Type B pancreatic cell (in vitro differentiated cells): ENCODE measurements at regions not wholly inside any gene's neighbourhood (a gene's known extent, or its start where the extent isn't known, plus 50 kb on each side); places are given as distances from the start of the nearest gene placed in this dataset.

Source experiments
- DNase-seq: peaks from one replicate; pipeline ENCODE4 v3.0.0; 2021; ENCODE audit warnings: mixed read lengths; ENCODE audit not compliant: unreplicated experiment; ENCODE audit errors: extremely low spot score
- H3K27ac Mint-ChIP-seq: 2 replicates; pipeline ENCODE4 v1.8.0; 2021; ENCODE audit warnings: mild to moderate bottlenecking, mixed read lengths
- H3K27me3 Mint-ChIP-seq: 2 replicates; pipeline ENCODE4 v1.8.0; 2021; ENCODE audit warnings: mixed read lengths
- H3K36me3 Mint-ChIP-seq: 2 replicates; pipeline ENCODE4 v1.8.0; 2021; ENCODE audit warnings: mixed read lengths
- H3K4me1 Mint-ChIP-seq: one replicate; pipeline ENCODE4 v1.8.0; 2021; ENCODE audit warnings: mixed read lengths; ENCODE audit not compliant: unreplicated experiment
- H3K4me3 Mint-ChIP-seq: 2 replicates; pipeline ENCODE4 v1.8.0; 2021; ENCODE audit warnings: mild to moderate bottlenecking, mixed read lengths
- H3K9me3 Mint-ChIP-seq: 2 replicates; pipeline ENCODE4 v1.8.0; 2021; ENCODE audit warnings: mixed read lengths
- TF ChIP-seq, protein P1 (sequence below): fragments of 200-600 bp; sonication (generic); conservative IDR thresholded peaks from 2 replicates; pipeline ENCODE4 v1.5.0; 2021; ENCODE audit warnings: antibody characterized with exemption, mild to moderate bottlenecking

- Mint-ChIP-seq H3K27ac (peak overlapping the region; percentile 10), H3K4me3 (no peak overlapping the region), H3K27me3 (no peaks in the 10 kb centered on the region), H3K36me3 (no peaks in the 10 kb centered on the region), H3K4me1 (no peaks in the 10 kb centered on the region), H3K9me3 (peaks cover 7% of the 10 kb centered on the region)
- no peak for DNase-seq
- TF ChIP-seq, protein P1, sequence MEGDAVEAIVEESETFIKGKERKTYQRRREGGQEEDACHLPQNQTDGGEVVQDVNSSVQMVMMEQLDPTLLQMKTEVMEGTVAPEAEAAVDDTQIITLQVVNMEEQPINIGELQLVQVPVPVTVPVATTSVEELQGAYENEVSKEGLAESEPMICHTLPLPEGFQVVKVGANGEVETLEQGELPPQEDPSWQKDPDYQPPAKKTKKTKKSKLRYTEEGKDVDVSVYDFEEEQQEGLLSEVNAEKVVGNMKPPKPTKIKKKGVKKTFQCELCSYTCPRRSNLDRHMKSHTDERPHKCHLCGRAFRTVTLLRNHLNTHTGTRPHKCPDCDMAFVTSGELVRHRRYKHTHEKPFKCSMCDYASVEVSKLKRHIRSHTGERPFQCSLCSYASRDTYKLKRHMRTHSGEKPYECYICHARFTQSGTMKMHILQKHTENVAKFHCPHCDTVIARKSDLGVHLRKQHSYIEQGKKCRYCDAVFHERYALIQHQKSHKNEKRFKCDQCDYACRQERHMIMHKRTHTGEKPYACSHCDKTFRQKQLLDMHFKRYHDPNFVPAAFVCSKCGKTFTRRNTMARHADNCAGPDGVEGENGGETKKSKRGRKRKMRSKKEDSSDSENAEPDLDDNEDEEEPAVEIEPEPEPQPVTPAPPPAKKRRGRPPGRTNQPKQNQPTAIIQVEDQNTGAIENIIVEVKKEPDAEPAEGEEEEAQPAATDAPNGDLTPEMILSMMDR = no peak
These were observed 636.5 kb upstream of the PTCHD4 start for GRCh38 chr6:48747471-48747870.

GRCh38 chr6:48747040-48747439 lies 636.0 kb upstream of the PTCHD4 start:
- Mint-ChIP-seq H3K9me3 (peaks cover 7% of the 10 kb centered on the region), H3K36me3 (no peaks in the 10 kb centered on the region), H3K4me1 (no peaks in the 10 kb centered on the region), H3K27me3 (no peaks in the 10 kb centered on the region), H3K4me3 (no peak overlapping the region), H3K27ac (peak overlapping the region; percentile 10)
- TF ChIP-seq, protein P1 = no peak
- DNase-seq = no peak

DNA sequence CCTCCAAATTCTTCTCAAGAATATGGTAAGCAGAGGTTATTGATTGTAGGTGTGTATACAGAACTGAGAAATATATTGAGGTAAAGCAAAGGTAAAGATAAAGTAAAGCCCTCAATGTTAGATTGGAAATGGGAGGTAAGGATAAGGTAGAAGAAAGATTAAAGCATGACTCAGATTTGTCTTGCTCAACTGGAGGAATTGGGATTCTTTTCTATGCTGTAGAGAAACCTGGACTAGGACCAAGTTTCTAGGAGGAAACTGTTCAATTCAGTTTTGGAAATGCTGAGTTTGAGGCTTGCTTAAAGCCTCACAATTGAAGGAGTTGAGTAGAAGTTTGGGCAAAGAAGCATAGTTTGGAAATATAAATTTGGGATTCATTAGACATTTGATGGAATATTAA lies 634.0 kb upstream of the PTCHD4 start:
- TF ChIP-seq, protein P1 = no peak
- H3K36me3 Mint-ChIP-seq = no peaks in the 10 kb centered on the region
- no peaks in the 10 kb centered on the region for H3K27me3 Mint-ChIP-seq
- DNase-seq = no peak
- H3K9me3 Mint-ChIP-seq = peaks cover 7% of the 10 kb centered on the region
- no peaks in the 10 kb centered on the region for H3K4me1 Mint-ChIP-seq
- no peak overlapping the region for H3K4me3 Mint-ChIP-seq
- H3K27ac Mint-ChIP-seq = no peak overlapping the region

GRCh38 chr6:48743738-48744137 lies 632.7 kb upstream of the PTCHD4 start:
- H3K4me1 Mint-ChIP-seq = no peaks in the 10 kb centered on the region
- no peaks in the 10 kb centered on the region for H3K27me3 Mint-ChIP-seq
- no peaks in the 10 kb centered on the region for H3K36me3 Mint-ChIP-seq
- H3K27ac Mint-ChIP-seq = no peak overlapping the region
- DNase-seq = no peak
- no peak overlapping the region for H3K4me3 Mint-ChIP-seq
- peaks cover 7% of the 10 kb centered on the region for H3K9me3 Mint-ChIP-seq
- TF ChIP-seq, protein P1 = no peak

GRCh38 chr6:48736501-48737206 lies 625.7 kb upstream of the PTCHD4 start:
- TF ChIP-seq, protein P1 = peak; percentile 58
- Mint-ChIP-seq H3K4me1 (peaks cover 4% of the 10 kb centered on the region), H3K27me3 (no peaks in the 10 kb centered on the region), H3K4me3 (no peak overlapping the region), H3K36me3 (no peaks in the 10 kb centered on the region), H3K27ac (no peak overlapping the region), H3K9me3 (no peaks in the 10 kb centered on the region)
- DNase-seq = no peak
